HuH-7 (cell line): ENCODE measurements at regions not wholly inside any gene's neighbourhood (a gene's known extent, or its start where the extent isn't known, plus 50 kb on each side); places are given as distances from the start of the nearest gene placed in this dataset.

Experiments used
- DNase-seq: peaks from one replicate; pipeline ENCODE4 v3.0.0; 2011; ENCODE audit warnings: low spot score

- DNase-seq: no peak
Observed at GRCh38 chr20:48080583-48080982, 295.3 kb upstream of the SULF2 start.

DNA sequence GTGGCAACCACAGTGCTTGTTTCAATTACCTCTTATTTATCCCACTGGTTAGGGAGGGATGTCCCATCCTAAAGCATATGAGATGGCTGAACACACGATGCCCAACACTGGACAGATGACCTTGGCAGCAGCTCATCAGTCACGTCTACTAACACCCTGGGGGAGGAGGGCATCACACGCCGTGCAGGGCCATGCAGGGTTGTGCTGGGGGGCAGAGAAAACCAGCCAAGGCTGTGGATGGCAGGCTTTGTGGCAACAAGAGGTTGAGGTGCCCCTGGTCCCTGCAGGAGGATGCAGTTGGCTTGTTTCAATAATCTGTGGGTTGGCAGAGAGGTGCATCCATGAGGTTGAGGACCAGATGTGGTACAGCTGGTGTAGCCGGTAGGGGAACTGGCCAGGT is 293.7 kb upstream of the SULF2 start:
- DNase-seq: no peak

DNA sequence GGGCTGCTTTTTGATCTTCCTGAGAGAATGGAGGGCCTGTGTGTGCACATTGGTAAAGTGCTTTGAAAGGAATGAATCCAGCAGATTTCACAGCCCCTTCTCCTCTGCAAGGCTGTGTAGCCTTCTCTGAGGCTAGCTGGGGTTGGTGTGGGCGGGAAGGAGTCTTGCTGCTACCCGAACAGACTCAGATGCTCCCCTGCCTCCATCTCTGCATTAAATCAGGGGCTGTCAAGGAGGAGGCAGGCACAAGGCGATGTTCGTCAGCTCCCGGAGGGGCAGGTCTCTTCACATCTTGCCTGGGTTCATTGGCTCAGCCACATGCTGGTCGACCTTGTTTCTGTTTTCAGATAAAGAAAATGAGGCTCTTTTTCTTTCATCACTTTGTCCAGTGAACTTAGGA is 291.5 kb upstream of the SULF2 start:
- DNase-seq: no peak

- no peak for DNase-seq
Observed at GRCh38 chr20:48076247-48076646, 291.0 kb upstream of the SULF2 start.

GRCh38 chr20:48075591-48076174 is 290.4 kb upstream of the SULF2 start:
- DNase-seq: no peak

- no peak for DNase-seq
Observed at GRCh38 chr20:48070991-48071652, 285.8 kb upstream of the SULF2 start.

DNA sequence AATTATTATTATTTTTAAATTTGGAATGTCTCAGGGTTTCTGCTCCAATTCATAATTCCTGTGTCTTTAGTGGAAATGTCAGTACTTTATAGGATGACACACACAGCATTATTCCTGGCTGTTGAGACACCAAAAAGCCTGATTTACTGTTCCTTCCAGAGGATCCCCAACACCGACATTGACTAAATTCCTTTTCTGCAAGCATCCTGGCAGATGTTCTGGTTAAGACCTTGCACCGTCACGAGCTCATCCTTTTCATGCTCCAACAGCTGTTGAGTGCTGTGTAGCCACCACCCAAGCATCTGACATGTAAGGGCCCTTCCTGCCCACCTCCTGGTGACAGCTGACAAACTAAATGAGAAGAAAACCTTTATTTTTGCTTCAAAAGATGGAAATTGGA is 284.3 kb upstream of the SULF2 start:
- no peak for DNase-seq

DNA sequence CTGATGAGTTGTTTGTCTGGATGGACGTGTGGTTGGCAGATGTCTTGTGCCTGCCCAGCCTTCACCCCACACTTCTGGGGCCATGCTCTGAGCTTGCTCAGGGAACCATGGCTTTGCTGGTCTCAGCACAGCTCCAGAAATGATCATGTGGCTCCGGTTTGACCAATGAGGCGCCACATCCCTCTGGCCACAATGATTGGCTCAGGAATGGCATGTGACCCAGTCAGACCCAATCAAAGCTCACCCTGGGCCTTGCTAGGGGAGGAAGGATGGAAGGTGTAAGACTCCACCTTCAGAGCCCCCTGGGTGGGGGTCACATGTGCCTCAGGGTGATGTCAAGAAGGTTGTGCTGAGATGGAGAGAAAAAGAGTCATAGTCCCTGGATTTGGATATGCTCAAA is 281.6 kb upstream of the SULF2 start:
- no peak for DNase-seq

- DNase-seq: no peak
Observed at GRCh38 chr20:48066246-48066645, 281.0 kb upstream of the SULF2 start.

GRCh38 chr20:48065833-48066232 is 280.6 kb upstream of the SULF2 start:
- DNase-seq: no peak

DNA sequence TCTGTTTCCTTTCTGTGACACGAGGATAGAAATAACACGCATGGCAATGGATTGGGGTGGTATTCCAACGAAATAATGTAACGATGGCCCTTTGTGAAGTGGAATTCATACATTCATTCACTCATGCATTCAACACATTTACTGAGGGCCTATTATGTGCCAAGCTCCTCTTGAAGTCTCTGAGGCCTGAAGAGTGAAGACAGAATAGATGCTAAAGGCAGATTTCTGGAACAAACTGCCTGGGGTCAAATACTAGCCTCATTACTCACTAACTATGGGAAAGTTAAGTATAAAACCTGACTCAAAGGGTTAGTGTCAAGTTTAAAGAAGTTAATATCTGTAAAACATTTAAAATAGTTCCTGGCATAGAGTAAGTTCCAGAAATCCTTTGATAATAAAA is 279.6 kb upstream of the SULF2 start:
- no peak for DNase-seq

GRCh38 chr20:48060841-48061720 is 275.8 kb upstream of the SULF2 start:
- DNase-seq: no peak

GRCh38 chr20:48058611-48059559 is 273.6 kb upstream of the SULF2 start:
- no peak for DNase-seq

- DNase-seq: no peak
Observed at GRCh38 chr20:48057739-48058138, 272.5 kb upstream of the SULF2 start.

DNA sequence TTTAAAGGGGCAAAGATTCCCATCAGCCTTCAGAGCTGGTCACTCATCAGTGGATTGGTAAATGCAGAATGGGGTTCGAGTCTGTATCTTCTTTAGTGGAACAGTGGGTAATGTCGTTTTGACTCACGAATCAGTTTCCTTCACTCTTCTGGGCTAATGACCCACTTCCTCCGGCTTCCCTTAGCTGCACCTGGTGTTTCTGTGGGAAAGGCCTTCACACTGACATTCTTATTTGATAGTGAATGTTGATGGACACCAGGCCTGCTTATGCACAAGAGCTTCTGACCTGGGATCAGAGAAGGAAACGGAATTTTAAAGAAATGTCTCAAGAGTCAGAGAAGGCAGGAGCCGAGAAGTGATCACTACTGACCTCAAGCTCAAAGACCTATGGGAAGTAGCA is 272.0 kb upstream of the SULF2 start:
- no peak for DNase-seq

DNA sequence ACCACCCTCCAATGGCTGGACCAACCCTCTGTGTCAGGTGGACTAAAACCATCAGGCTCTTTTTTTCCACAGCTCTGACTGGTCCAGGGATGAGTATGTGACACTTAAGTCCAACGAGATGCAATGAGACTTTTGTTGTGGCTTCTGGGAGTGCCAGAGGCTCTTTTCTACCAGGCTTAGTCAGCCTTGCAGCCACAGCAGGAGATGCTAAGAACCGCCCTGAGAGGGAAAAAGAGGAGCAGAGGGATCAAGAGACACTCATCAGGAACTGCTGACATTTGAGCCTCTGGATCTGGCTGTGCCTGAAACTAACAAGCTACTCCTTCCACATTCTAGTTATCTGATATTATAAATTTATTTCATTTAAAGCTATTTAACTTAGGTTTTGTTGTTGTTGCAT is 270.9 kb upstream of the SULF2 start:
- no peak for DNase-seq

DNA sequence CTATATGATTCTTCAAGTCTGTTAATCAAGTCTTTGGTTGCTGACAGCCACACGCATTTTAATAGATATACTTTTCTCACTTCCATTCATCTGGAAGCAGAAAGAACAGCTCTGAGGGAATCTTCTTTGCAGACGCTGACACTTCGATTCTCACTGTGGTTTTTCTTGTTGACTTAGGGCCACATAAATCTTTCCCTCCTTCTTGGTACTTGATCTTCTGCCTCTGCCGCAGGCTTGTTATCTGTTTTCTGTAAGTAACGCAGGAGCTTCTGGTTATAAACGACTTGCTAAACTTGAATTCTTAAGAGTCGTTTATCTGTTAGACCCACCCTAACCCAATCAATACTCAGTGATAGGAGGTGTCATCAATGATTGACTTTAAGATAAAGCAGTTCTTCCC is 268.8 kb upstream of the SULF2 start:
- no peak for DNase-seq

- no peak for DNase-seq
Observed at GRCh38 chr20:48052475-48052835, 267.2 kb upstream of the SULF2 start.

GRCh38 chr20:48051794-48052474 is 266.7 kb upstream of the SULF2 start:
- DNase-seq: no peak

- DNase-seq: no peak
Observed at GRCh38 chr20:48049641-48050040, 264.4 kb upstream of the SULF2 start.

GRCh38 chr20:48049171-48049570 is 263.9 kb upstream of the SULF2 start:
- DNase-seq: no peak

- no peak for DNase-seq
Observed at GRCh38 chr20:48047447-48047846, 262.2 kb upstream of the SULF2 start.
